HL-60 (cell line): ENCODE measurements at regions not wholly inside any gene's neighbourhood (a gene's known extent, or its start where the extent isn't known, plus 50 kb on each side); places are given as distances from the start of the nearest gene placed in this dataset.

Source experiments
- GABPA ChIP-seq: IDR thresholded peaks from 2 replicates; pipeline ENCODE4 v1.6.1; 2012; ENCODE audit warnings: low read depth
- POLR2AphosphoS5 ChIP-seq: IDR thresholded peaks from 2 replicates; pipeline ENCODE4 v1.6.1; 2012; ENCODE audit warnings: low read depth
- SPI1 ChIP-seq: IDR thresholded peaks from 2 replicates; pipeline ENCODE4 v1.6.1; 2012; ENCODE audit warnings: low read depth, mild to moderate bottlenecking, borderline replicate concordance
- TF ChIP-seq, protein P1 (sequence below): IDR thresholded peaks from one replicate; pipeline ENCODE4 v1.5.1; 2011; ENCODE audit warnings: low read length, control low read depth, inconsistent platforms; ENCODE audit not compliant: insufficient read depth
- TF ChIP-seq, protein P2 (sequence below): IDR thresholded peaks from 2 replicates; pipeline ENCODE4 v1.6.1; 2012; ENCODE audit warnings: low read depth; ENCODE audit not compliant: insufficient replicate concordance

DNA sequence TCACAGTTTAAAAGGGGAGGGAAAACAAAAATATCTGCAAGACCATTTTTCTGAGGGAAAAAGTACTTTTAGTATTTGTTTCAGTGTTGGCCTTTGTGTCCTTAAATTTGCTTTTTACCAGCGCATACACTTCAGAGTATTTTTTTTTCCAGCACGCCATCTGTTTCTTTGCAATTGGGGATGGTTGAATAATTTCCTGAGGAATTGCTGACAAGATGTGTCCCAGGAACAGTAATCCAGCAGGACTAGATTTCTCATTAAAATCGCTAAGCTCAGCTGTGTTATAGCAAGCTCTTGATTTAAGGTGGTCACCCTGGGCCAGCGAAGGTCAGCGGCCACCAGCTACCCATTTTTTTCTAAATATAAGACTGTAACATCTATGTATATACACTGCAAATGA, 156.9 kb upstream of the RHOBTB1 start:
- TF ChIP-seq, protein P1, sequence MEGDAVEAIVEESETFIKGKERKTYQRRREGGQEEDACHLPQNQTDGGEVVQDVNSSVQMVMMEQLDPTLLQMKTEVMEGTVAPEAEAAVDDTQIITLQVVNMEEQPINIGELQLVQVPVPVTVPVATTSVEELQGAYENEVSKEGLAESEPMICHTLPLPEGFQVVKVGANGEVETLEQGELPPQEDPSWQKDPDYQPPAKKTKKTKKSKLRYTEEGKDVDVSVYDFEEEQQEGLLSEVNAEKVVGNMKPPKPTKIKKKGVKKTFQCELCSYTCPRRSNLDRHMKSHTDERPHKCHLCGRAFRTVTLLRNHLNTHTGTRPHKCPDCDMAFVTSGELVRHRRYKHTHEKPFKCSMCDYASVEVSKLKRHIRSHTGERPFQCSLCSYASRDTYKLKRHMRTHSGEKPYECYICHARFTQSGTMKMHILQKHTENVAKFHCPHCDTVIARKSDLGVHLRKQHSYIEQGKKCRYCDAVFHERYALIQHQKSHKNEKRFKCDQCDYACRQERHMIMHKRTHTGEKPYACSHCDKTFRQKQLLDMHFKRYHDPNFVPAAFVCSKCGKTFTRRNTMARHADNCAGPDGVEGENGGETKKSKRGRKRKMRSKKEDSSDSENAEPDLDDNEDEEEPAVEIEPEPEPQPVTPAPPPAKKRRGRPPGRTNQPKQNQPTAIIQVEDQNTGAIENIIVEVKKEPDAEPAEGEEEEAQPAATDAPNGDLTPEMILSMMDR: no peak
- TF ChIP-seq GABPA (no peak), SPI1 (no peak), POLR2AphosphoS5 (no peak)
- TF ChIP-seq, protein P2, sequence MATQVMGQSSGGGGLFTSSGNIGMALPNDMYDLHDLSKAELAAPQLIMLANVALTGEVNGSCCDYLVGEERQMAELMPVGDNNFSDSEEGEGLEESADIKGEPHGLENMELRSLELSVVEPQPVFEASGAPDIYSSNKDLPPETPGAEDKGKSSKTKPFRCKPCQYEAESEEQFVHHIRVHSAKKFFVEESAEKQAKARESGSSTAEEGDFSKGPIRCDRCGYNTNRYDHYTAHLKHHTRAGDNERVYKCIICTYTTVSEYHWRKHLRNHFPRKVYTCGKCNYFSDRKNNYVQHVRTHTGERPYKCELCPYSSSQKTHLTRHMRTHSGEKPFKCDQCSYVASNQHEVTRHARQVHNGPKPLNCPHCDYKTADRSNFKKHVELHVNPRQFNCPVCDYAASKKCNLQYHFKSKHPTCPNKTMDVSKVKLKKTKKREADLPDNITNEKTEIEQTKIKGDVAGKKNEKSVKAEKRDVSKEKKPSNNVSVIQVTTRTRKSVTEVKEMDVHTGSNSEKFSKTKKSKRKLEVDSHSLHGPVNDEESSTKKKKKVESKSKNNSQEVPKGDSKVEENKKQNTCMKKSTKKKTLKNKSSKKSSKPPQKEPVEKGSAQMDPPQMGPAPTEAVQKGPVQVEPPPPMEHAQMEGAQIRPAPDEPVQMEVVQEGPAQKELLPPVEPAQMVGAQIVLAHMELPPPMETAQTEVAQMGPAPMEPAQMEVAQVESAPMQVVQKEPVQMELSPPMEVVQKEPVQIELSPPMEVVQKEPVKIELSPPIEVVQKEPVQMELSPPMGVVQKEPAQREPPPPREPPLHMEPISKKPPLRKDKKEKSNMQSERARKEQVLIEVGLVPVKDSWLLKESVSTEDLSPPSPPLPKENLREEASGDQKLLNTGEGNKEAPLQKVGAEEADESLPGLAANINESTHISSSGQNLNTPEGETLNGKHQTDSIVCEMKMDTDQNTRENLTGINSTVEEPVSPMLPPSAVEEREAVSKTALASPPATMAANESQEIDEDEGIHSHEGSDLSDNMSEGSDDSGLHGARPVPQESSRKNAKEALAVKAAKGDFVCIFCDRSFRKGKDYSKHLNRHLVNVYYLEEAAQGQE: no peak
